Fibroblast of the conjunctiva (primary cell): ENCODE measurements at regions not wholly inside any gene's neighbourhood (a gene's known extent, or its start where the extent isn't known, plus 50 kb on each side); places are given as distances from the start of the nearest gene placed in this dataset.

ENCODE experiments used
- DNase-seq: peaks from one replicate; pipeline ENCODE4 v3.0.0-alpha.2; 2010; ENCODE audit warnings: low read depth

- DNase-seq = no peak
Measured at GRCh38 chr11:127304634-127305033, 304.1 kb upstream of the KIRREL3 start.

DNA sequence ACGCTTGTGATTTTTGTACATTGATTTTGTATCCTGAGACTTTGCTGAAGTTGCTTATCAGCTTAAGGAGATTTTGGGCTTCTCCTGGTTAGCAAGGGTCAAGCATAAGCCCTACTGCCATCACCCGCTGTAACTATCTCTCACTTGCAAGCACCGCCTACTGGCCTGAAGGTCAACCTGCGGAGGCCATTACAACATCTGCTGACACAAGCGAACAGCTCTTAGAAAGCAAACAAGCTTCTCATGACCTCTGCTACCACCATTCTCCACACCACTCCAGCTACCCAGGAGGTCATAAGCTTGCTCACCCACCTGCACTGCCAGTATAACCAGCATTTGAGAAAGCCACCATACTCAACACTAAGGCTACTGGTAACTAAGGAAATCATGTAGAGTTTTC is 288.4 kb upstream of the KIRREL3 start:
- no peak for DNase-seq

GRCh38 chr11:127281534-127281933 is 281.0 kb upstream of the KIRREL3 start:
- DNase-seq = no peak

- DNase-seq = no peak
Measured at GRCh38 chr11:127275774-127276173, 275.2 kb upstream of the KIRREL3 start.

GRCh38 chr11:127274328-127274676 is 273.7 kb upstream of the KIRREL3 start:
- DNase-seq = no peak

DNA sequence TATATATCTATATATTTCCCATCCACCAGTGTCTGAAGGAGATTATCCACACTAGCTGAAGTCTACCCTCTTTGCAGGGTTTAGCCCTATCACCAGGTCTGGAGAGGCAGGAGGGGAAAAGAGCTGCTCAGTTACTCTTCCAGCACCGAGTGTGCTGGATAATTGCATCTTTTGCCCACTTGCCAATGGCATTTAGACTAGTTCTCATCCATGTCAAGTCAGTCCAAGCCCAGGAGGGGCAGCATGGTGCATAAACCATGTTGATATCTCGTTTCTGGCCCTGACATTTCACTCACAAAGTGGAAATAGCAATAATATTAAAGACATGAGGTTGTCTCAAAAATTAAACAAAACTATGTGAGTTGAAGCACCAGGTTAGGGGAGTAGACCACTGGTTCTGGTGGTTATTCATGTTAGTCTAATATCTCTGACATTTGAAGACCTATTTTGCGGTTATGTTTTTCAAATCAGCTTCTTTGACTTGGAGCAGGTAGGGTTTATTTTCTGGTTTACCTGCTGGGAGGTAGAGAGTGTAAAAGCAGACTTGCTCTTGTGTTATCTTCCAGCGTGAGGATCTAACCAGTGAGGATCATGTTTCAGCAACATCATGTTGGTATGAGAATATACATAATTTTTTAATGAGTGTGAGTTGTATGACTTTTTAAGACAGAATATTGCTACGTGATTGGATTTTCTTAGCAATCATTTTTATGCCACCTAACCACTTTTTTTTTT is 273.2 kb upstream of the KIRREL3 start:
- DNase-seq = no peak

DNA sequence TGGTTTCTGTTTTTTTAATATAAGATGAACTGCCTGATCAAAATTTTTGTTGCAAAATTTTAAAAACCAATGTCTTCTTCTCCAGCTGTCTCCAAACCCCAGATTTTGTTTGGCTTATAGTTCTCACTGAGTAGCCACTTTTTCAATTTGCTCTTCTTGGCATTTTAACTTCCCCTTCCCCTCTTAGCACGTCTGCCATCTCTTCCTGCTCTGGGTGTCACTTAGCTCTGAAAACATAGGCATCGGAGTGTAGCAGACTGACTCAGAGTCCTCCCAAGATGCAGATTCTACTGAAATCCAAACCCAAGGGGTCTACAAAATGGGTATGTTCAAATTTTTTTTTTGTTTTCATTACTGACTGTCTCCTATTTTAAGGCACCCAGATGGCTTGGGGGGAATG is 270.3 kb upstream of the KIRREL3 start:
- DNase-seq = no peak

DNA sequence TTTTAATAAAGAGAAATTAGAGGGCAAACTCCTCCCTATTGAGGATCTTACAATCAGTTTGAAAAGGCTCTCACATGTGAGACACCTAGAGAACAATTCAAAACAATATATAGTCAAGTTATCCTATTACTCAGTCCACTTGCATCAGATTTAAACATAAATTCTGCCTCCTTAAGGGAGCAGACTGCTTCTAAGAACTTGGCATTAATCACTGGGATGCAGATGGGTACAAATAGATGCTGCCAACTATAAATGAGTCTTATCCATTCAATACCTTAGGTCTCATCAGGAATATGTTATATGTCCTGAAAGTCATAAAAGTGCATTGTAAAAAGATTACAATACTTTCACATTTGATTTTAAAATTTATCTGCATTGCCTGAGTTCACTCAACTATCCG is 269.3 kb upstream of the KIRREL3 start:
- no peak for DNase-seq

- DNase-seq = no peak
Measured at GRCh38 chr11:127268932-127269331, 268.4 kb upstream of the KIRREL3 start.

GRCh38 chr11:127268521-127268920 is 268.0 kb upstream of the KIRREL3 start:
- no peak for DNase-seq

DNA sequence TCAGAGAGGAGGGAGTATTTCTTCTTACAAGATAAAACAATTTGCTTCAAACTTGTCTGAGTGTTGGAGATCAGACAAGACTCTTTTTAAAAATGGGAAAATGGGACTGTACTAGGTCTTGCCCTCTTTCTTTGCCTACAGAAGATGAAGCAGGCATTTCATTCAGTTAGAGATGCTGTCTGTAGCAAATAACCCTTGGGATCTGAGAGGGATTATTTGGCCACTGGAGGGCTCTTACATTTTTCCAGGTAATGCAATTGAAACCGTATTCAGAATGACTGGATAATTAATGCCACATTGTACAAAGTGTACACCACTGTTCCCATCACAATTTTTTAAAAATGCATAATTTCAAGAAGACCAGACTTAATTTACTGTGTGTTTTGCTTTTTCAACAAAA is 258.5 kb upstream of the KIRREL3 start:
- DNase-seq = no peak

- DNase-seq = no peak
Measured at GRCh38 chr11:127255209-127255608, 254.6 kb upstream of the KIRREL3 start.

DNA sequence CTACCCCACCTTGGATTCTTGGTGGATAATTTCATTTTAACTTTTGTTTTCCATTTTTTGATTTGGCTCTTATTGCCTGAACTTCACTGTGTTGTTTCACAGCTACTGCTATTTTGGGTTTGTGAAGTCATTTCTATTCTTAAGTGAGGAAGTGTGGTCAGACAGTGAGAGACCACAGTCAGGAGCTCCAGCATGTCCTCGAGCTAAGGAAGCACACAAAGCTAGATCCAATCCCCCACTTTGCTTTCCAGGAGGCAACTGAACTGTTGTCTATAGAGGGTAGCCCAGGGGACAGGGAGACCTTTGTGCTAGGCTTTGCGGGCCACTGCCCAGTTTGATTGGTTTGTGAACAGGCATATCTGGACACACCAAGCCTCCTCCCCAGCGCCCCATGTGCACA is 251.8 kb upstream of the KIRREL3 start:
- DNase-seq = no peak

- no peak for DNase-seq
Measured at GRCh38 chr11:127249576-127249975, 249.0 kb upstream of the KIRREL3 start.

DNA sequence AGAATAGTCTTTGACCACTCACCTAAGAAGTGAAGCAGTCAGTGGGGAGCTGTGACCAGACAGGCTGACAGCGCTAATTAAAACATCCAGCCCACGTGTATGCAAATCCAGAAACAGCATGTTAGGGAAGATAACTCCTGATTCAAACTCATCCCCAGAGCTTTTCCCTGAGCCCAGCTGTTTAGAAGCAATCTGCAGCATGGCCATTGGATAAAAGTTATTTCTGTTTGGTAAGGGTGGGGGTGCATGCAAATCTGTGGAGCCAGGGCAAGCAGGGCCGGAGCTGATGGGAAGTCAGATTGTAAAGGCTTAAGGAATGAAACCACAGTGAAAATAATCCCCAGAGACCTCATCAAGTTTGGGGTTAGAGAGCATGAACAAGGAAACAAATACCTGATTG is 247.9 kb upstream of the KIRREL3 start:
- DNase-seq = no peak

DNA sequence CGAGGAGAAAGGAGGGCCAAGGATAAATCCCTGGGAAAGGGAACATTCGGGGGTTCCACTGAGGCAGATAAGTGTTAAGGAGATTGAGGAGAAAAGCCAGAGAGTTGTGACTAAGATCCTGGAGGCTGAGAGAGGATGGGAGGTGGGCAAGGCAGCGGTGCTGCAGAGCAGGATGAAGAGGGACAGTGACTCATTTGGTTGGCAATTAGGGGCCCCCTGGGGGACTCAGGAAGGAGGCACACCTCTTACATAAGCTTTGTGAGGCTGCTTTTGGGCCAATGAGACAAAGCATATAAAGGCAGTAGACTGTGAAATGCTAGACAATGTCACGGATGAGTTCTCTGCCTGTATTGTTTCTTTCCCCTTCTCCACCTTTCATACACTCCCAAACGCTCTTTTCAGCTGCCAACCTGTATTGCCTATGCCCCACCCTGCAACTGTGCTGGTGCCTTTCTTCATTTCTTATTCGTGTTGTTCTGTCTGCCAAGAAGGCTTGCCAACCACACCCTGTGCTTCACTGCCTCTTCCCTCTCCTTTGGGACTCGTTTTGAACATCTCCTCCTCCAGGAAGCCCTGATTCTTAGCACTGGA is 246.8 kb upstream of the KIRREL3 start:
- DNase-seq = no peak

GRCh38 chr11:127242676-127243075 is 242.1 kb upstream of the KIRREL3 start:
- DNase-seq = no peak

- DNase-seq = no peak
Measured at GRCh38 chr11:127238321-127238720, 237.8 kb upstream of the KIRREL3 start.

- DNase-seq = no peak
Measured at GRCh38 chr11:127236776-127237175, 236.2 kb upstream of the KIRREL3 start.

DNA sequence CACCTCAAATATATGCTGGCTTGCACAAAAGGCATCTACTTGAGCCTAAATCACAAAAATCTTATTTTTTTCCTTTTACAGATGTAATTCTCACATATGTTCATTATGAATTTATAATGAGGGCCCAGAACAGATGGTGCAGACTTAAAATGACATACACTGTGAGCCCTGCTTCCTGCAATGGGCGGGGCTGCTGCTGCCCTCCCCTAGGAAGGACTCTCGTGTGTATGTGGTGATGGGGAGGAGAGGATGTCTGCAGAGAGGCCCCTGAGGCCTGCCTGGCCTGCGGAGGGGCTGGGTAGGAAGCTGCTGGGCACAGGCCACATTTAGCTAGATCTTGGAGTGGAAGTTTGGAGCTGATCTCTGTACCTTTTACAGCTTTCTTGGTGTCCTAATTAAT is 233.4 kb upstream of the KIRREL3 start:
- DNase-seq = no peak

DNA sequence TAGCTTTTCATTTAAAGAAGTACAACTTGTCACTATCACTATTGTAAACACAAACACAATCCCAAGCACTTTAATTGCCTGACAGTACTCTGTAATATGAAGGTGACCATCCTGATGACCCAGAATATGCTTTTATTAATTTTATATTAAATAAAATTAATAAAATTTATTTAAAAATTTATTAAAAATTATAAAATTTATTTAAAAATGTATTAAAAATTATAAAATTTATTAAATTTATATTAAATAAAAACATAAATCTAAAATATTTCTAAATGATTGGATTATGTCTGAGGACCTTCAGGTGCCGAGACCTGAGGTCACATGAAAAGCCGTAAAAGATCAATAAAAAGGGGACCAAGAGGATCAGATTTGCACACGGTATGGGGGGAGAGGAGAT is 229.8 kb upstream of the KIRREL3 start:
- DNase-seq = no peak

- no peak for DNase-seq
Measured at GRCh38 chr11:127226949-127227348, 226.4 kb upstream of the KIRREL3 start.

DNA sequence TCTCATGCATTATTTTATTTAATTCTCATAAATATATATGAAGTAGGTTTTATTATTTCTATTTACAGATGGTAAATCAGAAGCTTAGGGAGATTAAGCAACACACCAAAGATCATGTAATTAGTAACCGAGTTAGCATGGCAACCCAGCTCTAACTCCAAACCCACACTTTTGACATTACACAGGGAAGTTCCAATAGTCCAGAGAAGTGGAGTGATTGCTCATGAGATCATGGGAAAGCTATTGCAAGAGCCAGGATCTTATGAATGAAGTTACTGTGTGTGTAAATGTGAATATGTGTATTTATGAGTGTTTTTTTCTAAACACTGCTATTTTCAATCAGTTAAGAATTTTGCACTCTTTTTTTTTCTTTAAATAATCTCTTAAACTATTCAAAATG is 225.8 kb upstream of the KIRREL3 start:
- DNase-seq = no peak

DNA sequence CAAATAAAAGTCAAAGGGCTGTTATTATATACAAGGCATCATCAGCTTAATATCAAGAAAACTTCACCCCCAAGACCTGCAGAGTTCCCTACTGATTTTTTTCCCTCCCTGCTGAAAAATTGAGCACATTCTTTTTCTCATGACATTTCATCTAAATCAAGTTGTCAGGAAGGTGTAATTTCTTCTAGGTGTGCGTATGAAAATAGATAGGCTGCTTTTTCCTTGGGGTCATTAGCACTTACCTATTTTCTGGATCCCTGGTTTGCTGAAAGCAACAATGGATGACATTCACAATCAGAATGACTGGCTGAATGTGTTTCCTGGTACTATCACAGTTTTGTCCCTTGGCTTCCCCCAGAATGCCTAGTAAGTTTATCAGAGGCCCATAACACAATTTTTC is 225.0 kb upstream of the KIRREL3 start:
- no peak for DNase-seq
